BJ (cell line): ENCODE measurements at regions not wholly inside any gene's neighbourhood (a gene's known extent, or its start where the extent isn't known, plus 50 kb on each side); places are given as distances from the start of the nearest gene placed in this dataset.
A peak's percentile ranks its signal among the peaks of the same experiment; 100 is the strongest.
"Not testable (repeated sequence)": the region's sequence is repeated elsewhere in the genome, so short reads cannot be mapped to it uniquely, and the experiment has no call there.

Experiments used
- CTCF ChIA-PET: fragments of 350-600 bp; formaldehyde crosslinking; extraction: SDS; loops from one replicate; lab custom pipeline; 2021; ENCODE audit warnings: antibody characterized with exemption, inconsistent platforms; lab: Yijun Ruan, JAX
- POLR2A ChIA-PET: fragments of 300-600 bp; sonication (Branson Sonifier 250); formaldehyde crosslinking; extraction: SDS; loops from one replicate; lab custom pipeline; 2021; ENCODE audit warnings: antibody characterized with exemption; lab: Charles Lee
- DNase-seq: peaks from one replicate; pipeline ENCODE4 v3.0.0-alpha.2; 2011; ENCODE audit warnings: low read depth
- H3K27me3 ChIP-seq: 2 replicates; pipeline ENCODE4 v1.6.0; 2011; ENCODE audit warnings: low read length; ENCODE audit not compliant: control insufficient read depth, insufficient read depth
- H3K36me3 ChIP-seq: 2 replicates; pipeline ENCODE4 v1.5.1; 2011; ENCODE audit warnings: low read length; ENCODE audit not compliant: control insufficient read depth, insufficient read depth
- H3K4me3 ChIP-seq: 2 replicates; pipeline ENCODE4 v1.5.1; 2011; ENCODE audit warnings: low read depth, mild to moderate bottlenecking, control low read depth, low read length
- CTCF ChIP-seq: IDR thresholded peaks from 2 replicates; pipeline ENCODE4 v1.5.1; 2011; ENCODE audit warnings: low read depth, mild to moderate bottlenecking, control low read depth, inconsistent platforms, low read length, moderate library complexity; ENCODE audit not compliant: insufficient read depth

- ChIA-PET CTCF (no interaction called here), POLR2A (no interaction called here)
- DNase-seq = no peak
- no peak overlapping the region for H3K4me3 ChIP-seq
- H3K27me3 ChIP-seq = peaks cover 5% of the 10 kb centered on the region
- TF ChIP-seq CTCF = no peak
- no peaks in the 10 kb centered on the region for H3K36me3 ChIP-seq
Observed at GRCh38 chr3:194064380-194065332, 71.3 kb upstream of the HES1 start.

- H3K4me3 ChIP-seq, H3K27me3 ChIP-seq, DNase-seq, CTCF ChIA-PET, POLR2A ChIA-PET, H3K36me3 ChIP-seq: not testable (repeated sequence)
Observed at GRCh38 chr3:194067327-194067726, 68.6 kb upstream of the HES1 start.

GRCh38 chr3:194067949-194068362 is 68.0 kb upstream of the HES1 start:
- CTCF ChIA-PET = interaction anchor here (1.4 kb wide), 1 partner anchor 8 kb away, joined by 4 read pairs; no protein-coding TSS in a partner anchor
- TF ChIP-seq CTCF = no peak
- Histone ChIP-seq H3K4me3 (no peak overlapping the region), H3K36me3 (no peaks in the 10 kb centered on the region), H3K27me3 (peaks cover 7% of the 10 kb centered on the region)
- DNase-seq = no peak
- POLR2A ChIA-PET = no interaction called here

GRCh38 chr3:194069421-194070219 is 66.3 kb upstream of the HES1 start:
- POLR2A ChIA-PET = no interaction called here
- CTCF ChIA-PET = interaction anchor here (1.0 to 1.6 kb wide), 3 partner anchors 9 to 246 kb away, joined by 3 to 4 read pairs (median 3); no protein-coding TSS in a partner anchor
- no peak for TF ChIP-seq CTCF
- no peak overlapping the region for H3K4me3 ChIP-seq
- H3K27me3 ChIP-seq = peaks cover 9% of the 10 kb centered on the region
- no peaks in the 10 kb centered on the region for H3K36me3 ChIP-seq
- no peak for DNase-seq

- peaks cover 10% of the 10 kb centered on the region for H3K27me3 ChIP-seq
- no peak for TF ChIP-seq CTCF
- DNase-seq = no peak
- ChIA-PET POLR2A (no interaction called here), CTCF (interaction anchor here (1.0 to 1.6 kb wide), 2 partner anchors 11 to 246 kb away, joined by 3 read pairs; no protein-coding TSS in a partner anchor)
- no peaks in the 10 kb centered on the region for H3K36me3 ChIP-seq
- H3K4me3 ChIP-seq = peak overlapping the region; percentile 46
Observed at GRCh38 chr3:194070220-194070633, 65.7 kb upstream of the HES1 start.
